Stimulated activated CD4-positive, alpha-beta T cell treated with anti-CD3 and anti-CD28 coated beads, Interleukin-1b, Interleukin-23, amount 100 ng/mL, for 24 hours (primary cell): ENCODE measurements at regions not wholly inside any gene's neighbourhood (a gene's known extent, or its start where the extent isn't known, plus 50 kb on each side); places are given as distances from the start of the nearest gene placed in this dataset.
A peak's percentile ranks its signal among the peaks of the same experiment; 100 is the strongest.
"Not testable (repeated sequence)": the region's sequence is repeated elsewhere in the genome, so short reads cannot be mapped to it uniquely, and the experiment has no call there.

ENCODE experiments used
- DNase-seq, 4 experiments: peaks; one replicate each; pipeline ENCODE4 v3.0.0-alpha.2; 2020; ENCODE audit warnings: low read depth in 4 of 4, low spot score in 1 of 4

- DNase-seq, result no peak
Observed at GRCh38 chr12:111274777-111275176, 94.1 kb downstream of the PHETA1 start.

- no peak for DNase-seq
Observed at GRCh38 chr12:111271674-111272418, 97.0 kb downstream of the PHETA1 start.

GRCh38 chr12:111270774-111271173 is 98.1 kb downstream of the PHETA1 start:
- DNase-seq, result no peak

- no peak for DNase-seq
Observed at GRCh38 chr12:111270239-111270638, 98.7 kb downstream of the PHETA1 start.

GRCh38 chr12:111269718-111270117 is 99.2 kb downstream of the PHETA1 start:
- DNase-seq, result no peak

GRCh38 chr12:111268738-111269572 is 99.9 kb downstream of the PHETA1 start:
- peak in 2 of 4 experiments; percentile 4 to 7 for DNase-seq

GRCh38 chr12:111267144-111267543 is 101.8 kb downstream of the PHETA1 start:
- DNase-seq, result no peak

GRCh38 chr12:111261911-111262676 is 106.8 kb downstream of the PHETA1 start:
- no peak for DNase-seq

GRCh38 chr12:111260732-111261131 is 108.2 kb downstream of the PHETA1 start:
- DNase-seq, result no peak

GRCh38 chr12:111259231-111259630 is 109.7 kb downstream of the PHETA1 start:
- DNase-seq, result no peak

- not testable (repeated sequence) for DNase-seq
Observed at GRCh38 chr12:111258081-111258480, 110.8 kb downstream of the PHETA1 start.

DNA sequence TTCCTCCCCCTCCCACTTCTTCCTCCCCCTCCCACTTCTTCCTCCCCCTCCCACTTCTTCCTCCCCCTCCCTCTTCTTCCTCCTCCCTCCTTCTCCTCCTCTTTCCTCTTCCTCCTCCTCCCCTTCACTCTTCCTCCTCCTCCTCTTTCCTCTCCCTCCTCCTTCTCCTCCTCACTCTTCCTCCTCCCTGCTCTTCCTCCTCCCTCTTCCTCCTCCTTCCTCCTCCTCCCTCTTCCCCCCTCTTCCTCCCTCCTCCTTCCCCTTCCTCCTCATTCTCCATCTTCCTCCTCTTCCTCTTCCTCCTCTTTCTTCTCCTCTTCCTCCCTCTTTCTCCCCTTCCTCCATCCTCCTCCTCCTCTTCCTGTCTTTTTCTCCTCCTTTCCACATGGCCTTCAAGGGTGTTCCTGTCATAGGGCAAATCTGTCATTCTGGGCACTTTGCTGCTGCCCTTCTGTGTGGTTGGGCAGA is 111.4 kb downstream of the PHETA1 start:
- DNase-seq, result no peak

DNA sequence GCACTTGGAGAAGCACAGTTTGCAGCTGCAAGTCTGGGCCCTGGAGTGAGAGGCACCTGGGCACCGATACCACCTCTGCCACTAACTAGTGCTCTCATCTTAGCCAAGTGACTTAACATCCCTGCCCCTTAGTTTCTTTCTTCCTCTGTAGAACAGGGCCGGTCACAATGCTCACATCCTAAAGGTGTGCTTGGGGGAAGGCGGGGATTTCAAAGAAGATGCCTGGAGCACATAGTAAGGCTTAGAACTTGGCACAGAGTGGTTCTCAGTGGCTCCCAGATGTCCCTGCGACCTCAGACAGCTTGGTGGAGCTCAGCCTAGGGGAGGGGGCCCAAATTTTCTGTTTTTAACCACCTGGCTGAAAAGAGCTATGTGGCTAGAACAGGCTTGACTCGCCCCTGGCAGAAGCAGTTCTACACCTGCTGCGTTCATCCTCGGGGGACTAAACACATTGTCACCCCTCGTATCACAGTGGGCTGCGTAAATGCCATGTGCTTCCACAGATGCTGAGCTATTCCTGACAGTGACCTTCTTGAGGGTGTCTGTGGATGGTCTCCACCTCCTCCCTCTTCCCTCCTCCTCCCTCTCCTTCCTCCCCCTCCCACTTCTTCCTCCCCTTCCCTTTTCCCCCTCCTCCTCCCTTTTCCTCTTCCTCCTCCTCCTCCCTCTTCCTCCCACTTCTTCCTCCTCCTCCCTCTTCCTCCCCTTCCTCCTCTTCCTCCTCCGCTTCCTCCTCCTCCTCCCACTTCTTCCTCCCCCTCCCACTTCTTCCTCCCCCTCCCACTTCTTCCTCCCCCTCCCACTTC is 112.1 kb downstream of the PHETA1 start:
- no peak for DNase-seq

DNA sequence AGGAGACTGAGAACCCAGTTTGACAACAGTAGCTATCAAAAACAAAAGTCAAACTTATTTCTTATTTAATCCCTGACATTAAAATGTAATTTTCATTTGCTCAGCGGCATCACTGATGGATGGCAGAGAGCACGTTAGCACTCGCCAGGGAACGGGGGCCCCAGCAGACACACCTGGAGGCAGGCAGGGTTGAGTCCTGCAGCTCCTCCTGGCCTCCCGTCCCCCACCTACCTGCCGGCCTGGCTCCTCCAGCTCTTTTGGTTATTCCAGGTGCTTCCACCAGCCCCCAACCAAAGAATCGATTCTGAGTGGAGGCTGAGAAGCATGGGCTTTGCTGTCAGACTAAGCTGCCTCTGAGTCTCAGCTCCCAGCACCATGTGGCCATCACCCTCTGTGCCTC is 113.6 kb downstream of the PHETA1 start:
- DNase-seq, result no peak

DNA sequence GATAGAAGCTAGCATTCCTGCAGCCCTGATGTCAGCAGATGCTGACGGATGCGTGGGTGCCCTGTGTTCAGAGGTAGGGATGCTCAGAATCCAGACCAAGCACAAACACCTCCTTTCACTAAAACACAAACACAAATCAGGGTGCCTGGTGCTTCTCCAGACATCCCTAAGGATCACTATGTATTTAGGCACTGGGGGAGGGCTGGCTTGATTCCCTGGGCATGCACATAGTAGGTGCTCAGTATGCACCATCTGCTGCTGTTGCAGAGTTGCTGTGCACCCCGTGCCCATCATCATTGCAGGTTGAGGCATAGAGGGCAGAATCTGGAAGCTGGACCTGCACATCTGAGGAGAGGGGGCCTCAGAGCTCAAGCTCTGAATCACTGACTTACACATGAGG is 114.8 kb downstream of the PHETA1 start:
- DNase-seq, result no peak

- DNase-seq, result no peak
Observed at GRCh38 chr12:111253213-111253612, 115.7 kb downstream of the PHETA1 start.

GRCh38 chr12:111251787-111252186 is 117.1 kb downstream of the PHETA1 start:
- no peak for DNase-seq

DNA sequence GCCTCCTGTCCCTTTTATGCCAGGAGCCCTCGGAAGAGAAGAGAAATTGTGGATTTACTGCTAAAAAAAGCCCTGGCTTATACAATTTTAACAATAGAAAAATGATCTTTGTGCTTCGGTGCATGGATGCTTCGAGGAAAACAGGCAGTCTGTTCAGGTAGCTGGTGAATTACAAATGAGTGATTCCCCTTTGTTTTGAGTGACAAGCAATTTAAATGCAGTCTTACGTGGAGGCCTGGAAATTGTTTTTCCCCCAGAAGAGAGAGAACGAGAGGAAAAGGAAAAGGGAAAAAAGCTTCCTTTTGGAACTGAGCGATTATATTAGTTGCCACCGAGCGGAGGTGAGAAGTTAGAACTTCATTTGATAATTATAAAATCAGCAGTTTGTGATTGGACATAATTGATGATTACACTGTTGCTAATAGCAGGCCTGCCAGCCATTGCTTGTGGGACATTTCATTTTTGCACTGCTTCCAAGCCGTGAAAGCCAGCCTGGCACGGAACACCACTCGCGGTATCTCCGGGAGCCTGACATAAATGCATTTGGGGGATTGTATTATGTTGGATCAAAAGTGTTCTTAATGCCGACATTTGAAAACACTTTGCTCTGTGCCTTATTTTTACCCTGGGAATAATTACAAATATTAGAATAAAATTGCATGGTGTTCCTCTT is 117.7 kb downstream of the PHETA1 start:
- DNase-seq, result no peak

DNA sequence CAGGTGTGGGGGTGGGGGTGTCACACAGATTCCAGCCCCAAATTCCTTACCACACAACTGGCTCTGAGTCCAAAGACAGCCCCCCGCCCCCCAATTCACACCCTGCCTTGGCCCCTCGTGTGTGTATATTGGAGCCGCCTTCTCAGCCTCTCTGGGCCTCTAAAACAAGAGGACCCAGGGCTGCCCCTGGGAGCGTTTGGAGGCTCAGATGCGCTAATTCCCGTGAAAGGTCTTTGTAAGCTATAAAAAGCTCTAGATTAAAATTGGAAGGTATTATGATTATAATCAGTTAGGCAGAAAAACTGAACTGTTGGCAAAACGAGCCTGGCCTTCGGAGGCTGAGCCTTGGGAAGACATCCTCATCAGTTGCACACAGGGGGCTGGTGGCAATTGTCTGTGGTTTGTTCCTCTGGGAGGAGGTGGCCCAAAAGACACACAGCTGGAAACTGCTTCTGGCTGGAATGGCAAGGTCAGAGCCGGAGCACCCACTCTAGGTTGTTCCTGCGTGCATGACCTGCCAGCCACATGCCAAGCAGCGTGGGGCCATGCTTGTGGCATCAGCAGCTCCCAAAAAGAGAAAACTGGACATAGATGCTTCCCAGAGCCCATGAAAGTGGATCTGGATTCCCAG is 118.5 kb downstream of the PHETA1 start:
- DNase-seq, result no peak

DNA sequence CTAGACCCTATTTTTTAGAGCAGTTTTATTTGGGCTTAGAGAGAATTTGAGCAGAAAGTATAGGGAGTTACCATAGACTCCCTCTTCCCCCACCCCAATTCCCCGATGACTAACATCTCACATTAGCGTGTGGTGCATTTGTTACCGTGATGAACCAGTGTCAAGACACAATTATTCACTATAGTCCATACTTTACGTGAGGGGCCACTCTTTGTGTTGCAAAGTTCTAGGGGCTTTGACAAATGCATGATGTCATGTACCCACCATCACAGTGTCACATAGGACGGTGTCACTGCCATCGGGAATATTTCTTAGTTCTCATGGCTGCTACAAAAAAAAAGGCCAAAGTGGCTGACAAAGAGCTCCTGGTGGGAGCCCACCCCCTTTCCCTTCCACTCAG is 119.1 kb downstream of the PHETA1 start:
- no peak for DNase-seq
